22Rv1 (cell line): ENCODE measurements at regions not wholly inside any gene's neighbourhood (a gene's known extent, or its start where the extent isn't known, plus 50 kb on each side); places are given as distances from the start of the nearest gene placed in this dataset.

Experiments
- CTCF ChIP-seq: fragments of 450-650 bp; IDR thresholded peaks from 2 replicates; pipeline ENCODE4 v1.5.1; 2017; ENCODE audit warnings: mild to moderate bottlenecking
- ZFX ChIP-seq: fragments of 450-650 bp; IDR thresholded peaks from 2 replicates; pipeline ENCODE4 v1.6.1; 2017; ENCODE audit warnings: antibody characterized with exemption, borderline replicate concordance

DNA sequence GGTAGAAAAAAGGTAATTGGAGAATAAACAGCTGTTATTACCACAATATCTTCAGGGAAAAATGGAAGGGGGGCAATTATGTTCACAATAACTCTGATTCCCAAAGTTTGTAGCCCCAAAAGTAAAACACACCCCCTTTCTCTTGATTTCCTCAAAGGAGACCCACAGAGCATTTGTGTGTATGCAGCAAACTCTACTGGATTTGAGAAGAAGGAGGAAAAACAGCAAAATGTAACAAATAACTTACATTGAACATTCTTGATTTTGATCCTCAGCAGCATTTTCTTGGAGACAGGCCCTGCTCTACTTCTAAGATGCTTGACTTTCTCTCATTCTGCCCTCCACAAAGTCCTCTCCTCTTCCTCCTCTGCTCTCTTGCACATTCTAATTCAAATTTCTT is 420.8 kb upstream of the EDIL3 start:
- TF ChIP-seq CTCF (no peak), ZFX (no peak)
